GM12873 (cell line): ENCODE measurements at regions not wholly inside any gene's neighbourhood (a gene's known extent, or its start where the extent isn't known, plus 50 kb on each side); places are given as distances from the start of the nearest gene placed in this dataset.

ENCODE experiments used
- CTCF ChIP-seq: IDR thresholded peaks from 2 replicates; pipeline ENCODE4 v1.5.1; 2012; ENCODE audit warnings: low read depth, mild to moderate bottlenecking, moderate library complexity, low read length, control low read depth; ENCODE audit not compliant: insufficient read depth; ENCODE audit errors: missing control alignments

DNA sequence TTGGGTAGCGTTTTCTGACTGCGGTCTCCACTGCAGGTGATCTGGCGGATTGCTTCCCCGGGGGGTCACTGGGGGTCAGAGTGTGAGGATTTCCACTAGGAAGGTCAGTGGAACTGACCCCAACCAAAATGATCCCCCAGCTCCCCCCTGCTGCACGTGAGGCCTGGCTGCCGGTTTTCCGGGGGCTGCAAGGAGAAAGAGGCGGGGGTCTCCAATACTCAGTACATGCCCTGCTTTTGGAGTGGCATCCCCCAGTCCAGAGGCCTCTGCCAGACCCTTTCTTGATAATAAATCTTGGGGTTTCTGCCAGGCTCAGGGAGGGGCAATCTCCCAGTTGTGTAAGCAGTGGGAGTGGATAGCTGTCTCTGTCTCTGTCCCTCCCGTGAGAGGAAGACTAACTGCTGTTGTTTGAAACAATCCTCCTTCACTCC is 71.5 kb upstream of the RTL6 start:
- no peak for TF ChIP-seq CTCF

DNA sequence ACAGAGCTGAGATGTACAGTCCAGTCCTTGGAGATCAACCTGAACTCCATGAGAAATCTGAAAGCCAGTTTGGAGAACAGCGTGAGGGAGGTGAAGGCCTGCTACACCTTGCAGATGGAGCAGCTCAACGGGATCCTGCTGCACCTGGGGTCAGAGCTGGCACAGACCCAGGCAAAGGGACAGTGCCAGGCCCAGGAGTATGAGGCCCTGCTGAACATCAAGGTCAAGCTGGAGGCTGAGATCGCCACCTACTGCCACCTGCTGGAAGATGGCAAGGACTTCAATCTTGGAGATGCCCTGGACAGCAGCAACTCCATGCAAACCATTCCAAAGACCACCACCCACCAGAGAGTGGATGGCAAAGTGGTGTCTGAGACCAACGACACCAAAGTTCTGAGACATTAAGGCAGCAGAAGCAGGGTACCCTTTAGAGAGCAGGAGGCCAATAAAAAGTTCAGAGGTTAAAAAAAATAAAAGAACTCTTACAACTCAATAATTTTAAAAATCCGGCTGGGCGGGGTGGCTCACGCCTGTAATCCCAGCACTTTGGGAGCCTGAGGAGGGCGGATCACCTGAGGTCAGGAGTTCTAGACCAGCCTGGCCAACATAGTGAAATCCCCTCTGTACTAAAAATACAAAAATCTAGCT is 69.9 kb upstream of the RTL6 start:
- TF ChIP-seq CTCF: peak; percentile 75

- TF ChIP-seq CTCF: no peak
Observed at GRCh38 chr22:44566911-44567310, 68.9 kb upstream of the RTL6 start.

GRCh38 chr22:44561139-44561840 is 63.3 kb upstream of the RTL6 start:
- no peak for TF ChIP-seq CTCF

- TF ChIP-seq CTCF: no peak
Observed at GRCh38 chr22:44557064-44557748, 59.2 kb upstream of the RTL6 start.

DNA sequence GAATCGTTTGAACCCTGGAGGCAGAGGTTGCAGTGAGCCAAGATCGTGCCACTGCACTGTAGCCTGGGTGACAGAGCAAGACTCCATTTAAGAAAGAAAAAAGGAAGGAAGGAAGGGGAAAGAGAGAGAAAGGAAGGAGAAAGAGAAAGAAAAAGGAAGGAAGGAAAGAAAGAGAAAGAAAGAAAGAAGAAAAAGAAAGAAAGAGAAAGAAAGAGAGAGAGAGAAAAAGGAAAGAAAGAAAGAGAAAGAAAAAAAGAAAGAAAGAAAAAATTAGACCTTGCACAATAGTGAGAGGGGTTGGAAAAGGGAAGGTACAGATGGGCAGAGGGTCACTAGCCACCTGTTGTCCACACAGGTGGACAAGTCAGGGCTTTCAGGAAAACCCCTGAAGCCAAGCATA is 57.6 kb upstream of the RTL6 start:
- TF ChIP-seq CTCF: no peak

- TF ChIP-seq CTCF: no peak
Observed at GRCh38 chr22:44555046-44555445, 57.0 kb upstream of the RTL6 start.
